WTC11 (cell line): ENCODE measurements at regions not wholly inside any gene's neighbourhood (a gene's known extent, or its start where the extent isn't known, plus 50 kb on each side); places are given as distances from the start of the nearest gene placed in this dataset.

Experiments
- ATAC-seq: fragments of 200-7000 bp; cut with Tn5 transposase; 2 replicates; pipeline ENCODE4 v1.10.0; 2021; ENCODE audit warnings: mild to moderate bottlenecking, moderate library complexity
- CTCF ChIA-PET: fragments of 300-600 bp; sonication (Branson Sonifier 250); formaldehyde crosslinking; loops from one replicate; lab custom pipeline; 2021; ENCODE audit warnings: antibody characterized with exemption; lab: Charles Lee
- POLR2A ChIA-PET: fragments of 350-600 bp; sonication (Branson Sonifier 250); formaldehyde crosslinking; loops from one replicate; lab custom pipeline; 2021; ENCODE audit warnings: antibody characterized with exemption; lab: Charles Lee
- DNase-seq: peaks from one replicate; pipeline ENCODE4 v3.0.0; 2021; ENCODE audit warnings: low spot score
- H3K27ac Mint-ChIP-seq: 2 replicates; pipeline ENCODE4 v1.8.0; 2021; ENCODE audit warnings: mixed read lengths
- H3K27me3 Mint-ChIP-seq: 2 replicates; pipeline ENCODE4 v1.8.0; 2021; ENCODE audit warnings: low read depth, mild to moderate bottlenecking, moderate library complexity, mixed read lengths
- H3K36me3 Mint-ChIP-seq: 2 replicates; pipeline ENCODE4 v1.8.0; 2021; ENCODE audit warnings: mixed read lengths
- H3K4me1 Mint-ChIP-seq: 2 replicates; pipeline ENCODE4 v1.8.0; 2022; ENCODE audit warnings: mixed read lengths
- H3K4me3 Mint-ChIP-seq: 2 replicates; pipeline ENCODE4 v1.8.0; 2021; ENCODE audit warnings: mild to moderate bottlenecking, moderate library complexity, mixed read lengths
- H3K9me3 Mint-ChIP-seq: 2 replicates; pipeline ENCODE4 v1.8.0; 2021; ENCODE audit warnings: mixed read lengths
- ELF4 ChIP-seq: sonication (generic); formaldehyde crosslinking; IDR thresholded peaks from 2 replicates; pipeline ENCODE4 v1.8.1; 2022; ENCODE audit warnings: low read depth, mild to moderate bottlenecking, moderate library complexity, missing genetic modification reagents
- ESRRA ChIP-seq: sonication (generic); formaldehyde crosslinking; IDR thresholded peaks from 2 replicates; pipeline ENCODE4 v1.8.1; 2022; ENCODE audit warnings: mild to moderate bottlenecking, missing genetic modification reagents, borderline replicate concordance
- ETV6 ChIP-seq: sonication (generic); formaldehyde crosslinking; IDR thresholded peaks from 2 replicates; pipeline ENCODE4 v1.8.1; 2022; ENCODE audit warnings: mild to moderate bottlenecking, missing genetic modification reagents
- GTF2I ChIP-seq: fragments of 250-450 bp; sonication (Bioruptor Pico); conservative IDR thresholded peaks from 2 replicates; pipeline ENCODE4 v1.4.0; 2021; ENCODE audit warnings: mild to moderate bottlenecking
- KAT7 ChIP-seq: sonication (generic); formaldehyde crosslinking; IDR thresholded peaks from 2 replicates; pipeline ENCODE4 v1.8.1; 2023; ENCODE audit warnings: missing genetic modification reagents, mild to moderate bottlenecking, borderline replicate concordance
- NFATC4 ChIP-seq: fragments of 250-450 bp; sonication (Bioruptor Pico); IDR thresholded peaks from 2 replicates; pipeline ENCODE4 v1.9.0; 2021; ENCODE audit warnings: mild to moderate bottlenecking
- NFE2L1 ChIP-seq: sonication (generic); formaldehyde crosslinking; IDR thresholded peaks from 2 replicates; pipeline ENCODE4 v1.8.1; 2023; ENCODE audit warnings: missing genetic modification reagents
- OVOL2 ChIP-seq: fragments of 250-450 bp; sonication (Bioruptor Pico); IDR thresholded peaks from 2 replicates; pipeline ENCODE4 v1.9.0; 2021; ENCODE audit warnings: mild to moderate bottlenecking, borderline replicate concordance
- TP53 ChIP-seq: sonication (generic); formaldehyde crosslinking; IDR thresholded peaks from 2 replicates; pipeline ENCODE4 v1.8.1; 2023; ENCODE audit warnings: mild to moderate bottlenecking, missing genetic modification reagents
- ZBTB21 ChIP-seq: sonication (generic); formaldehyde crosslinking; IDR thresholded peaks from 2 replicates; pipeline ENCODE4 v1.8.1; 2023; ENCODE audit warnings: mild to moderate bottlenecking, missing genetic modification reagents, borderline replicate concordance
- ZNF219 ChIP-seq: sonication (generic); formaldehyde crosslinking; IDR thresholded peaks from 2 replicates; pipeline ENCODE4 v1.8.0; 2023; ENCODE audit warnings: missing genetic modification reagents, mild to moderate bottlenecking, borderline replicate concordance
- ZNF263 ChIP-seq: sonication (generic); formaldehyde crosslinking; IDR thresholded peaks from 2 replicates; pipeline ENCODE4 v1.8.1; 2022; ENCODE audit warnings: low read depth, mild to moderate bottlenecking, moderate library complexity, missing genetic modification reagents
- ZNF671 ChIP-seq: fragments of 250-450 bp; sonication (Bioruptor Pico); IDR thresholded peaks from 2 replicates; pipeline ENCODE4 v1.8.0; 2021; ENCODE audit warnings: mild to moderate bottlenecking
- TF ChIP-seq, protein P1 (sequence below): sonication (generic); formaldehyde crosslinking; IDR thresholded peaks from 2 replicates; pipeline ENCODE4 v1.8.1; 2022; ENCODE audit warnings: missing genetic modification reagents, borderline replicate concordance
- TF ChIP-seq, protein P2 (sequence below): sonication (generic); formaldehyde crosslinking; IDR thresholded peaks from 2 replicates; pipeline ENCODE4 v1.8.1; 2022; ENCODE audit warnings: low read depth, mild to moderate bottlenecking, moderate library complexity, missing genetic modification reagents, borderline replicate concordance
- TF ChIP-seq, protein P3 (sequence below): sonication (generic); formaldehyde crosslinking; IDR thresholded peaks from 2 replicates; pipeline ENCODE4 v1.8.0; 2023; ENCODE audit warnings: mild to moderate bottlenecking, missing genetic modification reagents
- TF ChIP-seq, protein P4 (sequence below): fragments of 250-450 bp; sonication (Bioruptor Pico); conservative IDR thresholded peaks from 2 replicates; pipeline ENCODE4 v1.9.0; 2021; ENCODE audit warnings: mild to moderate bottlenecking
- TF ChIP-seq, protein P5 (sequence below): fragments of 250-450 bp; sonication (Bioruptor Pico); IDR thresholded peaks from 2 replicates; pipeline ENCODE4 v1.9.0; 2021; ENCODE audit warnings: mild to moderate bottlenecking
- TF ChIP-seq, protein P6 (sequence below): fragments of 200-600 bp; IDR thresholded peaks from 2 replicates; pipeline ENCODE4 v1.8.0; 2022; ENCODE audit warnings: antibody characterized with exemption
- TF ChIP-seq, protein P7 (sequence below): fragments of 250-450 bp; sonication (Bioruptor Pico); IDR thresholded peaks from 2 replicates; pipeline ENCODE4 v2.1.2; 2022; ENCODE audit warnings: mild to moderate bottlenecking, moderate library complexity

DNA sequence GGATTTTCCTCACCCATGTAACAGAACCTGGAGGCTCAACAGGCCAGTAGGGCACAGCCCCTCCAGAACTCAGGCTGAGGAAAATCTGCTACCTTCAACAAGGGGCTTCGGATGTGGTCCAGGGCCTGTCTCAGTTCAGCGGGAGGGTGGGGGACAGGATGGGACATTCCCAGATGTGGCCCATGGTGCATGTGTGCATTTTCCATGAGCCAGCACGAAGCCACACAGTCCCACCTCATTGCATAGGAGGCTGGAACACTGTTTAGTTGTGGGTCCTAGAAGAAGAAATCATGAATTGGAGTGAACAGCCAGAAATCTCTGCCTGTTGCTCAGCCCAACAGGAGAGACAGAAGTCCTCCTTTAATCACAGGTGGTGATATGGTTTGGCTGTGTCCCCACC lies 469.6 kb upstream of the MYT1L start:
- Mint-ChIP-seq H3K27ac (no peak overlapping the region), H3K4me3 (no peak overlapping the region)
- no peak for ATAC-seq
- POLR2A ChIA-PET, result no interaction called here
- TF ChIP-seq, protein P1, sequence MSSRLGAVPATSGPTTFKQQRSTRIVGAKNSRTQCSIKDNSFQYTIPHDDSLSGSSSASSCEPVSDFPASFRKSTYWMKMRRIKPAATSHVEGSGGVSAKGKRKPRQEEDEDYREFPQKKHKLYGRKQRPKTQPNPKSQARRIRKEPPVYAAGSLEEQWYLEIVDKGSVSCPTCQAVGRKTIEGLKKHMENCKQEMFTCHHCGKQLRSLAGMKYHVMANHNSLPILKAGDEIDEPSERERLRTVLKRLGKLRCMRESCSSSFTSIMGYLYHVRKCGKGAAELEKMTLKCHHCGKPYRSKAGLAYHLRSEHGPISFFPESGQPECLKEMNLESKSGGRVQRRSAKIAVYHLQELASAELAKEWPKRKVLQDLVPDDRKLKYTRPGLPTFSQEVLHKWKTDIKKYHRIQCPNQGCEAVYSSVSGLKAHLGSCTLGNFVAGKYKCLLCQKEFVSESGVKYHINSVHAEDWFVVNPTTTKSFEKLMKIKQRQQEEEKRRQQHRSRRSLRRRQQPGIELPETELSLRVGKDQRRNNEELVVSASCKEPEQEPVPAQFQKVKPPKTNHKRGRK (CRISPR knock-in tag), result no peak
- TF ChIP-seq ZBTB21 (CRISPR knock-in tag), result no peak
- TF ChIP-seq OVOL2 (CRISPR knock-in tag), result no peak
- no peak for TF ChIP-seq ZNF263
- TF ChIP-seq KAT7 (CRISPR knock-in tag), result no peak
- TF ChIP-seq ETV6 (CRISPR knock-in tag), result no peak
- no peak for TF ChIP-seq ZNF219 (CRISPR knock-in tag)
- TF ChIP-seq, protein P2, sequence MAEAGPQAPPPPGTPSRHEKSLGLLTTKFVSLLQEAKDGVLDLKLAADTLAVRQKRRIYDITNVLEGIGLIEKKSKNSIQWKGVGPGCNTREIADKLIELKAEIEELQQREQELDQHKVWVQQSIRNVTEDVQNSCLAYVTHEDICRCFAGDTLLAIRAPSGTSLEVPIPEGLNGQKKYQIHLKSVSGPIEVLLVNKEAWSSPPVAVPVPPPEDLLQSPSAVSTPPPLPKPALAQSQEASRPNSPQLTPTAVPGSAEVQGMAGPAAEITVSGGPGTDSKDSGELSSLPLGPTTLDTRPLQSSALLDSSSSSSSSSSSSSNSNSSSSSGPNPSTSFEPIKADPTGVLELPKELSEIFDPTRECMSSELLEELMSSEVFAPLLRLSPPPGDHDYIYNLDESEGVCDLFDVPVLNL (CRISPR knock-in tag), result no peak
- TF ChIP-seq, all 79 proteins: peak for 0
- Mint-ChIP-seq H3K27me3 (peaks cover 3% of the 10 kb centered on the region), H3K9me3 (peaks cover 35% of the 10 kb centered on the region), H3K4me1 (no peaks in the 10 kb centered on the region), H3K36me3 (peaks cover 20% of the 10 kb centered on the region)
- CTCF ChIA-PET, result no interaction called here
- DNase-seq, result no peak

DNA sequence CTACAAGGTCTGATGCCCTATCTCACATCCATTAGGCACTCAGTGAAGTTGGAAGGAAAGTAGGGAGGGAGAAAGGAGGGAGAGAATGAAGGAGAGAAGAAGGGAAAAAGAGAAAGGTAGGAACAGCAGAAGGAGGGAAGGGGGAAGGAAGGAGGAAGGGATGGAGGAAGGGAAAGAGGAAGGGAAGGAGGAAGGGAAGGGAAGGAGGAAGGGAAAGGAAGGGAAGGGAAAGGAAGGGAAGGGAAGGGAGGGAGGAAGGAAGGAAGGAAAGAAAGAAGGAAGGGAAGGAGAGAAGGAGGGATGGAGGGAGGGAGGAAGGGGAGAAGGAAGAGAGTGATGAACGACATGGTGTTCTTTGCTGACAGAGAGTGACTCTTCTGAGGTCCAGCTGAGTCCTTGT lies 468.9 kb upstream of the MYT1L start:
- POLR2A ChIA-PET, result no interaction called here
- no peak for DNase-seq
- TF ChIP-seq, protein P3, sequence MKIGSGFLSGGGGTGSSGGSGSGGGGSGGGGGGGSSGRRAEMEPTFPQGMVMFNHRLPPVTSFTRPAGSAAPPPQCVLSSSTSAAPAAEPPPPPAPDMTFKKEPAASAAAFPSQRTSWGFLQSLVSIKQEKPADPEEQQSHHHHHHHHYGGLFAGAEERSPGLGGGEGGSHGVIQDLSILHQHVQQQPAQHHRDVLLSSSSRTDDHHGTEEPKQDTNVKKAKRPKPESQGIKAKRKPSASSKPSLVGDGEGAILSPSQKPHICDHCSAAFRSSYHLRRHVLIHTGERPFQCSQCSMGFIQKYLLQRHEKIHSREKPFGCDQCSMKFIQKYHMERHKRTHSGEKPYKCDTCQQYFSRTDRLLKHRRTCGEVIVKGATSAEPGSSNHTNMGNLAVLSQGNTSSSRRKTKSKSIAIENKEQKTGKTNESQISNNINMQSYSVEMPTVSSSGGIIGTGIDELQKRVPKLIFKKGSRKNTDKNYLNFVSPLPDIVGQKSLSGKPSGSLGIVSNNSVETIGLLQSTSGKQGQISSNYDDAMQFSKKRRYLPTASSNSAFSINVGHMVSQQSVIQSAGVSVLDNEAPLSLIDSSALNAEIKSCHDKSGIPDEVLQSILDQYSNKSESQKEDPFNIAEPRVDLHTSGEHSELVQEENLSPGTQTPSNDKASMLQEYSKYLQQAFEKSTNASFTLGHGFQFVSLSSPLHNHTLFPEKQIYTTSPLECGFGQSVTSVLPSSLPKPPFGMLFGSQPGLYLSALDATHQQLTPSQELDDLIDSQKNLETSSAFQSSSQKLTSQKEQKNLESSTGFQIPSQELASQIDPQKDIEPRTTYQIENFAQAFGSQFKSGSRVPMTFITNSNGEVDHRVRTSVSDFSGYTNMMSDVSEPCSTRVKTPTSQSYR (CRISPR knock-in tag), result no peak
- TF ChIP-seq, all 79 proteins: peak for 0
- peaks cover 20% of the 10 kb centered on the region for H3K36me3 Mint-ChIP-seq
- H3K4me3 Mint-ChIP-seq, result no peak overlapping the region
- CTCF ChIA-PET, result no interaction called here
- no peaks in the 10 kb centered on the region for H3K4me1 Mint-ChIP-seq
- H3K27ac Mint-ChIP-seq, result no peak overlapping the region
- peaks cover 3% of the 10 kb centered on the region for H3K27me3 Mint-ChIP-seq
- ATAC-seq, result no peak
- peaks cover 34% of the 10 kb centered on the region for H3K9me3 Mint-ChIP-seq

DNA sequence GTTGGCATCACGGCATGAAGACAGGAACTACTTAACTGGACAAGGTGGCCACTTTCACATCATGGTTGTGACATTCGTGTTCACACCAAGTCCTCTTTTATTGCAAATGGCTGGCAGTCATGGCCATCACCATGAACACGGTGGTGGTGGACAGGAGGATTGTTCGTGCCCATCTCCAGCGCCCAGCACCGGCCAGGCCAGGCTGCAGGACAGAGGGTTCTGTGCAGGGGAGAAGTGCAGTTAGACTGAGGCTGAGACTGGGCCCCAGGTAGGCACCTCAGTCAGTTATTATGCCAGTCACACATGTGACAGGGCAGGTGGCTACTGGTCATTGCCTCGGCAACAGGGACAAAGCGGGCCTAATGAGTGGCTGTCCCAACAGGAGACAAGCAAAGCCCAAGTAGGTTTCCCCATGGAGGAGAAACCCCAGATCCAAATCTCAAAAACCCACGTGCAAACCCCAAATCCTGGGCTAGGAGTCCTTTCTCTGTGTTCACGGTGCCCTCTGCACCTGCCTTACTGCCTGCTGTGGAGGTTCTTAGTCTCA lies 468.1 kb upstream of the MYT1L start:
- no peak overlapping the region for H3K27ac Mint-ChIP-seq
- CTCF ChIA-PET, result no interaction called here
- peaks cover 30% of the 10 kb centered on the region for H3K9me3 Mint-ChIP-seq
- TF ChIP-seq, protein P4, sequence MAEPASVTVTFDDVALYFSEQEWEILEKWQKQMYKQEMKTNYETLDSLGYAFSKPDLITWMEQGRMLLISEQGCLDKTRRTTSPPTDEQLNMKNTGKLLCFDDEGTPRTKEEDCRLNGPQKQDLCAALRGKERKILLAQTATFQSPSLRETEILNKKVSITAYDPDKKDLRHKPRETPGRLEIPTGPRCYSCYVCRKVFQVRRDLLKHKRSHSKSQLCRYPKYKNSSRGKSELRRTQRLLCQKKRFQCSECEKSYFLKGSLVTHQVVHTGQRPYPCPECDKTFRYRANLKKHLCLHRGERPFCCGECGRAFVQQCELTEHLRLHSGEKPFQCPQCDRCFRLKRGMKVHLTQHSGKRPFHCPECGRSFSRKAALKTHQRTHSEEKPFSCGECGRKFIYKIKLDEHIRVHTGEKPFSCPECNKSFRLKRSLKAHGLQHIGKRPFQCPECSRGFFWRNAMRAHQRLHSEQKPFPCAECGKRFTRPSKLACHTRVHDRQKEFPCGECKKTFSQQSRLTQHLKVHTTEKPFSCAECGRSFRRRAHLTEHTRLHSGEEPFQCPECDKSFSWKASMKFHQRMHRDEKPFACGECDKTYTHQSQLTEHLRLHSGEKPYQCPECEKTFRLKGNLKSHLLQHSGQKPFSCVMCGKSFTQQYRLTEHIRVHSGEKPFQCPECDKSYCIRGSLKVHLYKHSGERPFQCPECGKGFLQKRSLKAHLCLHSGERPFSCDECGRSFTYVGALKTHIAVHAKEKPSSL (CRISPR knock-in tag), result no peak
- TF ChIP-seq, protein P5, sequence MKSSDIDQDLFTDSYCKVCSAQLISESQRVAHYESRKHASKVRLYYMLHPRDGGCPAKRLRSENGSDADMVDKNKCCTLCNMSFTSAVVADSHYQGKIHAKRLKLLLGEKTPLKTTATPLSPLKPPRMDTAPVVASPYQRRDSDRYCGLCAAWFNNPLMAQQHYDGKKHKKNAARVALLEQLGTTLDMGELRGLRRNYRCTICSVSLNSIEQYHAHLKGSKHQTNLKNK, result no peak
- TF ChIP-seq, protein P6, sequence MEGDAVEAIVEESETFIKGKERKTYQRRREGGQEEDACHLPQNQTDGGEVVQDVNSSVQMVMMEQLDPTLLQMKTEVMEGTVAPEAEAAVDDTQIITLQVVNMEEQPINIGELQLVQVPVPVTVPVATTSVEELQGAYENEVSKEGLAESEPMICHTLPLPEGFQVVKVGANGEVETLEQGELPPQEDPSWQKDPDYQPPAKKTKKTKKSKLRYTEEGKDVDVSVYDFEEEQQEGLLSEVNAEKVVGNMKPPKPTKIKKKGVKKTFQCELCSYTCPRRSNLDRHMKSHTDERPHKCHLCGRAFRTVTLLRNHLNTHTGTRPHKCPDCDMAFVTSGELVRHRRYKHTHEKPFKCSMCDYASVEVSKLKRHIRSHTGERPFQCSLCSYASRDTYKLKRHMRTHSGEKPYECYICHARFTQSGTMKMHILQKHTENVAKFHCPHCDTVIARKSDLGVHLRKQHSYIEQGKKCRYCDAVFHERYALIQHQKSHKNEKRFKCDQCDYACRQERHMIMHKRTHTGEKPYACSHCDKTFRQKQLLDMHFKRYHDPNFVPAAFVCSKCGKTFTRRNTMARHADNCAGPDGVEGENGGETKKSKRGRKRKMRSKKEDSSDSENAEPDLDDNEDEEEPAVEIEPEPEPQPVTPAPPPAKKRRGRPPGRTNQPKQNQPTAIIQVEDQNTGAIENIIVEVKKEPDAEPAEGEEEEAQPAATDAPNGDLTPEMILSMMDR, result no peak
- TF ChIP-seq, protein P7, sequence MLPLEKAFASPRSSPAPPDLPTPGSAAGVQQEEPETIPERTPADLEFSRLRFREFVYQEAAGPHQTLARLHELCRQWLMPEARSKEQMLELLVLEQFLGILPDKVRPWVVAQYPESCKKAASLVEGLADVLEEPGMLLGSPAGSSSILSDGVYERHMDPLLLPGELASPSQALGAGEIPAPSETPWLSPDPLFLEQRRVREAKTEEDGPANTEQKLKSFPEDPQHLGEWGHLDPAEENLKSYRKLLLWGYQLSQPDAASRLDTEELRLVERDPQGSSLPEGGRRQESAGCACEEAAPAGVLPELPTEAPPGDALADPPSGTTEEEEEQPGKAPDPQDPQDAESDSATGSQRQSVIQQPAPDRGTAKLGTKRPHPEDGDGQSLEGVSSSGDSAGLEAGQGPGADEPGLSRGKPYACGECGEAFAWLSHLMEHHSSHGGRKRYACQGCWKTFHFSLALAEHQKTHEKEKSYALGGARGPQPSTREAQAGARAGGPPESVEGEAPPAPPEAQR (CRISPR knock-in tag), result no peak
- TF ChIP-seq GTF2I (CRISPR knock-in tag), result no peak
- TF ChIP-seq NFATC4 (CRISPR knock-in tag), result no peak
- no peak for TF ChIP-seq TP53 (CRISPR knock-in tag)
- TF ChIP-seq ZNF263, result no peak
- no peak for TF ChIP-seq NFE2L1 (CRISPR knock-in tag)
- no peak for TF ChIP-seq ESRRA (CRISPR knock-in tag)
- no peak for TF ChIP-seq ZNF671
- no peak for TF ChIP-seq ELF4 (CRISPR knock-in tag)

More for the DNA sequence above, 468.1 kb upstream of the MYT1L start:
- Mint-ChIP-seq H3K27me3 (peaks cover 3% of the 10 kb centered on the region), H3K4me3 (no peak overlapping the region), H3K4me1 (no peaks in the 10 kb centered on the region), H3K36me3 (peaks cover 20% of the 10 kb centered on the region)
- ATAC-seq, result no peak
- no peak for DNase-seq
- POLR2A ChIA-PET, result no interaction called here
